Heart left ventricle (tissue), 16 donors: ENCODE measurements at regions not wholly inside any gene's neighbourhood (a gene's known extent, or its start where the extent isn't known, plus 50 kb on each side); places are given as distances from the start of the nearest gene placed in this dataset.
"Not testable (repeated sequence)": the region's sequence is repeated elsewhere in the genome, so short reads cannot be mapped to it uniquely, and the experiment has no call there.

ENCODE experiments used
- ATAC-seq, 4 donors: fragments of 200-7000 bp; cut with Tn5 transposase; one replicate each; pipeline ENCODE4 v1.9.1; 2020 to 2022; ENCODE audit warnings: moderate library complexity in 4 of 4, mild to moderate bottlenecking in 3 of 4, moderate number of reproducible peaks in 1 of 4
- DNase-seq, 5 donors: peaks; one replicate each; pipeline ENCODE4 v3.0.0-alpha.2; 2020
- H3K27ac ChIP-seq, 12 donors: fragments of 200-600 bp; sonication (generic) in 4 of 12; one replicate each; pipeline versions ENCODE4 v1.5.0 to v1.8.0; 2016 to 2022; ENCODE audit warnings: mild to moderate bottlenecking in 2 of 12
- H3K27me3 ChIP-seq, 9 donors: fragments of 200-600 bp; sonication (generic) in 2 of 9; one replicate each; pipeline versions ENCODE4 v1.5.1 to v1.8.0; 2016 to 2022; ENCODE audit warnings: mild to moderate bottlenecking in 3 of 9
- H3K36me3 ChIP-seq, 9 donors: fragments of 200-600 bp; sonication (generic) in 2 of 9; one replicate each; pipeline versions ENCODE4 v1.5.0 to v1.8.0; 2018 to 2022; ENCODE audit warnings: mild to moderate bottlenecking in 2 of 9
- H3K4me1 ChIP-seq, 12 donors: fragments of 200-600 bp; sonication (generic) in 4 of 12; one replicate each; pipeline versions ENCODE4 v1.5.0 to v1.8.0; 2016 to 2022; ENCODE audit warnings: mild to moderate bottlenecking in 3 of 12
- H3K4me3 ChIP-seq, 12 donors: fragments of 200-600 bp; sonication (generic) in 4 of 12; one replicate each; pipeline versions ENCODE4 v1.5.0 to v1.8.0; 2017 to 2022; ENCODE audit warnings: mild to moderate bottlenecking in 9 of 12, moderate library complexity in 4 of 12
- H3K9me3 ChIP-seq, 12 donors: fragments of 200-600 bp; sonication (generic) in 4 of 12; one replicate each; pipeline versions ENCODE4 v1.5.0 to v1.8.0; 2016 to 2022; ENCODE audit warnings: mild to moderate bottlenecking in 1 of 12
- CTCF ChIP-seq, 12 donors: fragments of 200-600 bp; sonication (generic) in 4 of 12; IDR thresholded peaks; one replicate each; pipeline versions ENCODE4 v1.5.0 to v1.8.0; 2018 to 2022; ENCODE audit warnings: antibody characterized with exemption in 12 of 12, mild to moderate bottlenecking in 5 of 12
- POLR2A ChIP-seq, 2 donors: fragments of 450-650 bp; IDR thresholded peaks; one replicate each; pipeline ENCODE4 v1.6.1; 2017; ENCODE audit warnings: antibody characterized with exemption in 2 of 2, mild to moderate bottlenecking in 2 of 2, moderate library complexity in 2 of 2
- WGBS, 4 donors: extraction: QIAGEN DNeasy Blood & Tissue Kit in 2 of 4; methylation state at CpG; one replicate each; pipeline versions ENCODE4 v1.1.5 to v1.1.7; 2013 to 2018; 5-methylcytosine and 5-hydroxymethylcytosine counted together
- intact Hi-C, 10 donors: fragments of 100-400 bp; cut with DNase I; formaldehyde crosslinking; loops; one replicate each; pipeline versions ENCODE4 v1.11.1 to v1.14.2; 2022
- donor health status: ischemic (EF 13 %, LVEDD 7.1; RV severe dilation, severe dysfunction).
- donor health status: healthy with polysubstance abuse.
- donor health status: DM: no; HTN: yes; CAD: no.
- donor health status: DM: no; HTN: no; CAD: no.
- donor health status: ischemic (EF 25% LVEDD 6.9; RV normal size, moderate dysfunction).
- donor health status: ischemic (EF 25% LVEDD 5.7; RV mildly dilated, moderate dysfunction).
- donor health status: healthy.
- donor health status: DM: yes; HTN: yes; CAD: no.
- donor health status: ischemic (EF 35%, LVEDD 5.7; RV mildly dilated, moderate dysfunction).
- donor health status: nonischemic (EF 11% LVEDD 7.7; RV severe dilation, severe dysfunction).
- donor health status: DM: yes; HTN: yes; CAD: no.
- donor health status: PGD.
- donor health status: ischemic (EF 29% LVEDD 5.4; RV normal size, mild dysfunction).
- donor health status: nonischemic (EF 23%, LVEDD 6.1; RV moderate dilation, normal function).

- H3K4me1 ChIP-seq: no peaks in the 10 kb centered on the region
- H3K27ac ChIP-seq: no peak overlapping the region
- DNase-seq (no peak), ATAC-seq (no peak)
- 84 to 96% (median 92%) methylated on average over 1 of the region's 1 CpG for WGBS, 4 donors
- H3K36me3 ChIP-seq: no peaks in the 10 kb centered on the region
- no peak for TF ChIP-seq CTCF (IDR thresholded peaks at IDR 0.05)
- peaks cover 0 to 3% (median 0%) of the 10 kb centered on the region in 9 donors for H3K27me3 ChIP-seq
- intact Hi-C loops: no loop called here
- H3K9me3 ChIP-seq: peaks cover 0 to 11% (median 1%) of the 10 kb centered on the region in 12 donors
- no peak overlapping the region for H3K4me3 ChIP-seq
Measured at GRCh38 chr3:139151530-139151929, 106.8 kb upstream of the PRR23C start.

- ATAC-seq, H3K4me1 ChIP-seq, intact Hi-C loops: not testable (repeated sequence)
Measured at GRCh38 chr3:139153434-139153833, 108.7 kb upstream of the PRR23C start.

GRCh38 chr3:139157161-139157932 is 112.7 kb upstream of the PRR23C start:
- ATAC-seq: no peak
- WGBS, 4 donors: 66 to 70% (median 67%) methylated on average over 9 to 10 of the region's 10 CpGs

More at GRCh38 chr3:139153434-139153833, 108.7 kb upstream of the PRR23C start:
- DNase-seq, H3K4me3 ChIP-seq, H3K27ac ChIP-seq, H3K27me3 ChIP-seq, H3K36me3 ChIP-seq: not testable (repeated sequence)
- peaks cover 0 to 11% (median 1%) of the 10 kb centered on the region in 12 donors for H3K9me3 ChIP-seq

GRCh38 chr3:139159356-139159755 is 114.7 kb upstream of the PRR23C start:
- 58 to 70% (median 63%) methylated on average over 3 of the region's 3 CpGs for WGBS, 4 donors
- peaks cover 0 to 3% (median 0%) of the 10 kb centered on the region in 9 donors for H3K27me3 ChIP-seq
- no peak for ATAC-seq
- no peaks in the 10 kb centered on the region for H3K9me3 ChIP-seq
- H3K36me3 ChIP-seq: no peaks in the 10 kb centered on the region
- intact Hi-C loops: no loop called here
- no peak overlapping the region for H3K4me3 ChIP-seq
- H3K27ac ChIP-seq: no peak overlapping the region
- no peaks in the 10 kb centered on the region for H3K4me1 ChIP-seq
- TF ChIP-seq CTCF (IDR thresholded peaks at IDR 0.05) (no peak), POLR2A (IDR thresholded peaks at IDR 0.05) (no peak)
- DNase-seq: no peak

More at GRCh38 chr3:139157161-139157932, 112.7 kb upstream of the PRR23C start:
- intact Hi-C loops: no loop called here
- Histone ChIP-seq H3K27me3 (peaks cover 0 to 3% (median 0%) of the 10 kb centered on the region in 9 donors), H3K9me3 (no peaks in the 10 kb centered on the region), H3K36me3 (no peaks in the 10 kb centered on the region), H3K27ac (no peak overlapping the region), H3K4me1 (no peaks in the 10 kb centered on the region), H3K4me3 (no peak overlapping the region)
- no peak for DNase-seq
- no peak for TF ChIP-seq POLR2A (IDR thresholded peaks at IDR 0.05)
- no peak for TF ChIP-seq CTCF (IDR thresholded peaks at IDR 0.05)
